ENCODE measurements at regions not wholly inside any gene's neighbourhood (a gene's known extent, or its start where the extent isn't known, plus 50 kb on each side); places are given as distances from the start of the nearest gene placed in this dataset.

GRCh38 chr4:23741681-23742191 lies 148.1 kb downstream of the PPARGC1A start:
- no peak for DNase-seq

DNA sequence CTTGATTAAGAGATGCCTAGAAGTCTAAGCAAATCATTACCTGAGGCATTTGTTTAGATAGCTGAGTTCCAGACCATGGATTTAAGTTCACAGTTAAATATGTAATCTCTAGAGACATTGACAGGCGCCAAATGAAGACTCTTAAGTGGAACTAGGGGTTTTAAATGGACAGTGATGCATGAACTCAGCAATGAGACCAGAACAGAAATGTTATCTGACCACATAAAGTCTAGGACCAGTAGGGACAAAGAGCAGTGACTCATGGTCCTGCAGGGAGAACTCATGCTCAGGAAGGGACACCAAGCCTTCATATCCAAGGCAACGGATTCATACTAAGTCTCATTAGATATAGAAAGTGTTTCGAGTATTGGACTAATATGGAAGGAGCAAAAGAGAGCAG lies 152.3 kb downstream of the PPARGC1A start:
- no peak for DNase-seq

GRCh38 chr4:23736466-23736865 lies 153.4 kb downstream of the PPARGC1A start:
- no peak for DNase-seq

DNA sequence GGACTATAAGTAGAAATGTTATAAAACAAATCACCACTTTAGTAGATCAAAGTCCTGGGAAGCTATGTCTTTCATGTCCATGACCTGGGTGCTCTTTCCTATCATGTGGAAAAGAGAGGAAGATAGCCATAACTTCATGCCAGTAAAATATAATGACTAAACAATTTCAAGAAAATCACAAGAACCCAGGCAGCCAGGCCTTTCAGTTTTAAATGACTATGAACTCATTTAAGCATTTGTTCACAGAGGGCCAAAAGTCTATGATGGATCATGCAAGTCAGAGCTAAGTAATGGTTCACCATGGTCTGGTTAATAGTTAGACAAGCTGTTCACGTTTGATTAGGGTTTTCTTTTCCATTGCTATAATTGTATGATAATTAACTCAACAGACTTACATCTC lies 155.8 kb downstream of the PPARGC1A start:
- no peak for DNase-seq

- DNase-seq, result no peak
Measured at GRCh38 chr4:23733476-23733875, 156.4 kb downstream of the PPARGC1A start.

GRCh38 chr4:23730998-23731397 lies 158.8 kb downstream of the PPARGC1A start:
- DNase-seq, result no peak

DNA sequence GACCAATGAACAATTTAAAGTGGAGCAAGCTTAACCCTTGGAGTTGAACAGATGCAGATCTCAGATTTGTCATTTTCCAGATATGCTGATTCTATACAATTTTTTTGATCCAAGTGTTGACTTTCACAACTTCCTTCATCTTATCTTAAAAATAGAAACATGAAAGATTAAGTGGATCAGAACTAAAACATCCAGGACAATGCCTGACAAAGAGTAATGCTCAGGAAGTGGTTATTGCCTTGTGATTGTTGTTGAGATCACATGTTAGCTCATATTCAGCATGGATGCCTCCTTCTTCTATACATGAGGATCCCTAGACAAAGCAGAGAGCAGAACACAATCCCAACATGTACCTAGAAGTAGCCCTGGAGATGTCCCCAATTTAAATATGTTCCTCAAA lies 160.9 kb downstream of the PPARGC1A start:
- no peak for DNase-seq

GRCh38 chr4:23728393-23728792 lies 161.5 kb downstream of the PPARGC1A start:
- DNase-seq, result no peak

GRCh38 chr4:23720556-23720955 lies 169.3 kb downstream of the PPARGC1A start:
- DNase-seq, result no peak

DNA sequence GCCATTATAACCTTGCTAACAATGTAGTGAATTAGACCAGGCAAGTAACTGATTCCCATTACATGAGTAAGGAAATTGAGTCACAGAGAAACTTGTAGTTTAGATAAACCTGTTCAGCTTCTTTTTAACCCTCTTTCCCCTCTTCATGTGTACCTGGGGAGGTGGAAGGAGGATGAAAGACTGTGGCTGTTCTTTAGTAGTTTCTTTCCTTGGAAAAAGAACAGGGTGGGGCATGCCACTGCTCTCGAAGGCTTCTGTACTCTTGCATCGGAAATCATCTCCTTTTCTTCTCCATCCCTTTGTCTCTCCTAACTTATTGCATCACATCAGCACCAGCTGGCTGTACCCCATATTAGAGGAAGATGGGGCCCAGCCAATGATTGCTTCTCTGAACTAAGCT lies 171.4 kb downstream of the PPARGC1A start:
- no peak for DNase-seq

GRCh38 chr4:23717528-23718248 lies 172.2 kb downstream of the PPARGC1A start:
- DNase-seq, result no peak

DNA sequence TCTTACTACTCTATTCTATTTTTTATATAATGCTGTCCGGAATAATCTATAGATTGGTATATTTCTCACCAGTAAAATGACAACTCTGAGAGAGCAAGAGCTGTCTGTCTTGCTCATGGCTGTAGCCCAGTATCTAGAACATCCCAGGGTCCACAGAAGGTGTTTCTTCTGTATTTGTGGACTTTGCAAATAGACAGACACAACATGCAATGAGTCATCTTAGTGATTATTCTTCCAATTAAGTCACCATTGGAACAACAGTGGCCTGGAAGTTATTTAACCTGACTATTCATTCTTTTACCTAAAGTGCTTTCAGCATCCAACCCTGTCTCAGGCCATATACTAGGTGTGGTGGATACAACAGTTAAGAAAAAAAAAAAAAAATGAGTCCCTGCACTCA lies 179.5 kb downstream of the PPARGC1A start:
- DNase-seq, result no peak

GRCh38 chr4:23707652-23708026 lies 182.2 kb downstream of the PPARGC1A start:
- no peak for DNase-seq

- no peak for DNase-seq
Measured at GRCh38 chr4:23706972-23707651, 182.7 kb downstream of the PPARGC1A start.

DNA sequence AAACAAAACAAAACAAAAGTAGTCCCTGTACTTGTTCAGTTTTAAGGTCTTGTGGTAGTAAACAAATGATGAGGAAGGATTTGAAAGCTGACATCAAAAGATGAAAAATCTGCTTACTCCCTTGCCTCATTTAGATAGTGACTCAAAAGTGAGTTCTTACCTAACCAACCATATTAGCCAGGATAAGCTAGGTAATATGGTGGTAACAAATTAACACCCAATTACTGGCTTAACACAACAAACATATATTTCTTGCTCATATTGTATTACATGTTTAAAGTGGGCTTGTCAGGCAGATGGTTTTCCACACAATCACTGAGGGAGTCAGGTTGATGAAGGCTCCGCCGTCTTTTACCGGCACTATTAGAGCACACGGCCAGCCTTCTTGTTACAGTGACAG lies 189.7 kb downstream of the PPARGC1A start:
- DNase-seq, result no peak

DNA sequence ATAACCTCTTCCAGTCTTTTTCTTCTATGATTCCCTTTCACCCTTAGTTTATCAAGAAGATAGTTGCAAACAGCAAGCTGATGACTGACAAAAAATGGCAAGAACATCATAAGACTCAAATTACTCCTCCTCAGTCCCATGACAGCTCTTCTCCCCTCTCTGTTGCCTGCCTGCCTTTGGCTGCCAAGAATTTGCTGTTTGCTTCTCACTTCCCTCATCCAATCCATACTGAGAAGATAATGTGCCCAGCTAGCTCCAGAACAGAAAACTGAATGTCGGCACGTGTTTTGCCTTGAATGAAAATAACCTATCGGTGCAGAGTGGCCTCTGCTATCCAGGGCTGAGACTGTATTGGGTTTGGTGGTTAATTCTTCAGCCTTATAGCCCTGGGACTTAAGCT lies 192.1 kb downstream of the PPARGC1A start:
- no peak for DNase-seq

DNA sequence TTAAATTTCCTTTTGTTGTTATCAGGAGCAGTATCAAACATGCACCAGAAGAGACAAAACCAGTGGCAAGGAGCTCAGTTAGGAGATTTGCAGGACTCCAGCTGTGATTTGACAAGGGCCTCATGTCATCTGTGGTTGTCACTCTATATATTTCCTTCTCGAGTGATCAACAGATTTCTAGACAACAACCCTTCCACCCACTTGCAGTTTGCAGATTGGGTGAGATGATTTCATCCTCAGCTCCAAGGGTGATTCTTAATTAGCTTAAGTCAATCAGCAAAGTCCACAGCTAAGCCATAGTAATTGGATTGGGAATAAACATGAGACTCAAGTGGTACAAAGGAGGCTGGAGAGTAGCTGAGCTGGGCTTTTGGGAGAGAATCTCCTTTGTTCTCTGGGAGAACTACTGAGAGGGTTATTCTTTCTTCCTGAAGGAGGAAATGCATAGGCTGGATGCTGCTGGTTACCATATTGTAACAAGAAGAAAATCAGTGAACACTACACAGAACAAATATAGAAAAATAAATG lies 192.8 kb downstream of the PPARGC1A start:
- no peak for DNase-seq

DNA sequence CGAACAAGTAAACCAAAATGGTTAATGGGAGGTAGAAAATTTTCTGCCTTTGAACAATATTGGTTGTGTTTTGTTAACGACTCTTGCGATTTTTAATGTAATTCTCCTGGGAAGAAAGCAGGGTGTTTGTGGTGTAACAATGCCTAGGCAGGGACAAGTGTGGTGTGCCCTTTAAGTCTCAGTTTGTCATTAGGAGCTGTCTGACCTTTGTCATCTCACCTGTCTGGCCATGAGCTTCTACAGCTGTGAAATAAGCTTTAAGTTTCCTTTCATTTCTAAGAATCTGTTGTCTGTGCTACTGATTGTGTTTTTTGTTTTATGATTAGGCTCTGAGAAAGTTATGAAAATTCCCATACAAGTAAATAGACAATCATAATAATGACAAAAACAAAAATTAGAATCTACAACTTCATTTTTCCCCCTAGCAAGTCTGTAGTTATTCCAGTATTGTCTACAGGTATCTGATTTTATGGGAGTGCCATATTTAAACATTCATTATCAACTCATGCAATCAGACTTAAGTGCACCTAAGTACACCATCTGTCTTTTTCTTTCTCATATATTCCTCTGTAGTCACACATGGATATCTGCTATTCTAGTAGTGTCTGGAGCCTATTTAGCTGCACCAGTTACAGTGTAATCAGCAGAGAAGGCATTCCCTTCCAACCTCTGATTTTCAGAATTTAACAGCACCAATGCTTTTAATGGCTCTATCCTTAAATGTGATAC lies 203.5 kb downstream of the PPARGC1A start:
- no peak for DNase-seq

- DNase-seq, result no peak
Measured at GRCh38 chr4:23685471-23685870, 204.4 kb downstream of the PPARGC1A start.

GRCh38 chr4:23680671-23681518 lies 209.0 kb downstream of the PPARGC1A start:
- DNase-seq, result no peak

DNA sequence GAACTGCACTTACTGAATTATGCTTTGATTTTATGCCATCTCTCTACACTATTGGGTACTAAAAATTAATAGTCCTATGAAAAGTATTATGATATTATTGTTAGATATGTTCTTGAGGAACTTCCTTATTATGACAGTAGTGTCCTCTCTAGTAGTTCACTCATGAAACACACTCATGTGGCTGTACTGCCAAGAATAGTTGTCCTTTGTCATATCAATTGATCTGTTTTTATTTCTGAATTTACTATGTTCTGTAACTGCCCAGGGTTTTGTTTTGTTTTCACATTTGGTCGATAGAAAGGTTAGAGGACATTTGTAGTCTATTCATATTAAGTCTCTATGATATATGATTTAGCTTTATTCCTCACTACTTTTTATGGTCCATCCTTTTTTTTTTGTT lies 215.2 kb downstream of the PPARGC1A start:
- no peak for DNase-seq

DNA sequence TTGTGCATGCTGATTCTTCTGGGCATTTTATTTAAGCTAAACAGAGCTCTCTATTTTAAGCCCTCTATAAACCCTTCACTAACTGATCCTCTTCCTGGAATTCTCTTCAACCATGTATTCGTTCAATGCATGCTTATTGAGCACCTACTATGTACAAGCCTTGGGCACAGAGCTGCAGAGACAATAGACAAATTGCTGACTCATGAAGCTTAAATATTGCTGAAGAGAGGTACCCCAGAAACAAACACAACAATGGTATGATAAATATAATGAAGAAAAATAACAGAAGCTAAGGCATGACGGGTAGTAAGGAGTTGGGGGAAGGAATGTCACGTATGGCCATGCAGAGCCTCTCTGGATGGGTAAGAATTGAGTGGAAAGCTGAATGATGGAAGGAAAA lies 222.2 kb downstream of the PPARGC1A start:
- DNase-seq, result no peak

- DNase-seq, result no peak
Measured at GRCh38 chr4:23660865-23661264, 229.0 kb downstream of the PPARGC1A start.

Measured in CD4-positive, alpha-beta T cell treated with Interleukin-21 for 1 hour (primary cell).